HG03520 (cell line): ENCODE measurements at regions not wholly inside any gene's neighbourhood (a gene's known extent, or its start where the extent isn't known, plus 50 kb on each side); places are given as distances from the start of the nearest gene placed in this dataset.
A peak's percentile ranks its signal among the peaks of the same experiment; 100 is the strongest.

Experiments used
- ATAC-seq: cut with Tn5 transposase; IDR thresholded peaks from one replicate; pipeline ENCODE4 v1.9.1; 2021; ENCODE audit warnings: mild to moderate bottlenecking, moderate library complexity; ENCODE audit not compliant: unreplicated experiment

GRCh38 chr14:49401373-49401772 lies 184.8 kb downstream of the RPS29 start:
- ATAC-seq = no peak

GRCh38 chr14:49396801-49397200 lies 189.4 kb downstream of the RPS29 start:
- no peak for ATAC-seq

- no peak for ATAC-seq
These were observed 204.4 kb downstream of the RPS29 start for GRCh38 chr14:49381778-49382177.

- no peak for ATAC-seq
These were observed 218.5 kb downstream of the RPS29 start for GRCh38 chr14:49367696-49368095.

- no peak for ATAC-seq
These were observed 219.8 kb downstream of the RPS29 start for GRCh38 chr14:49366416-49366815.

GRCh38 chr14:49364752-49365117 lies 221.4 kb downstream of the RPS29 start:
- no peak for ATAC-seq

GRCh38 chr14:49363821-49364751 lies 222.1 kb downstream of the RPS29 start:
- no peak for ATAC-seq

- no peak for ATAC-seq
These were observed 223.3 kb downstream of the RPS29 start for GRCh38 chr14:49362916-49363315.

- ATAC-seq = no peak
These were observed 247.1 kb downstream of the RPS29 start for GRCh38 chr14:49339130-49339529.

- no peak for ATAC-seq
These were observed 266.4 kb downstream of the RPS29 start for GRCh38 chr14:49319810-49320209.

GRCh38 chr14:49315570-49315969 lies 270.6 kb downstream of the RPS29 start:
- no peak for ATAC-seq

- no peak for ATAC-seq
These were observed 271.4 kb downstream of the RPS29 start for GRCh38 chr14:49314737-49315136.

GRCh38 chr14:49313108-49313507 lies 273.1 kb downstream of the RPS29 start:
- ATAC-seq = no peak

- no peak for ATAC-seq
These were observed 275.9 kb downstream of the RPS29 start for GRCh38 chr14:49310298-49310697.

GRCh38 chr14:49306152-49306751 lies 279.9 kb downstream of the RPS29 start:
- ATAC-seq = peak; percentile 92

- ATAC-seq = no peak
These were observed 282.1 kb downstream of the RPS29 start for GRCh38 chr14:49303946-49304516.

- no peak for ATAC-seq
These were observed 289.1 kb downstream of the RPS29 start for GRCh38 chr14:49297102-49297501.

GRCh38 chr14:49294621-49295148 lies 291.5 kb downstream of the RPS29 start:
- ATAC-seq = no peak

- ATAC-seq = no peak
These were observed 299.2 kb downstream of the RPS29 start for GRCh38 chr14:49287004-49287403.

- ATAC-seq = no peak
These were observed 299.8 kb downstream of the RPS29 start for GRCh38 chr14:49286257-49286983.

GRCh38 chr14:49280566-49280965 lies 305.6 kb downstream of the RPS29 start:
- no peak for ATAC-seq
